HuH-7.5 (cell line): ENCODE measurements at regions not wholly inside any gene's neighbourhood (a gene's known extent, or its start where the extent isn't known, plus 50 kb on each side); places are given as distances from the start of the nearest gene placed in this dataset.
"Not testable (repeated sequence)": the region's sequence is repeated elsewhere in the genome, so short reads cannot be mapped to it uniquely, and the experiment has no call there.

Source experiments
- DNase-seq: peaks from one replicate; pipeline ENCODE4 v3.0.0; 2011; ENCODE audit warnings: low spot score

GRCh38 chr3:20552605-20553275 is 366.7 kb upstream of the SGO1 start:
- DNase-seq: no peak

DNA sequence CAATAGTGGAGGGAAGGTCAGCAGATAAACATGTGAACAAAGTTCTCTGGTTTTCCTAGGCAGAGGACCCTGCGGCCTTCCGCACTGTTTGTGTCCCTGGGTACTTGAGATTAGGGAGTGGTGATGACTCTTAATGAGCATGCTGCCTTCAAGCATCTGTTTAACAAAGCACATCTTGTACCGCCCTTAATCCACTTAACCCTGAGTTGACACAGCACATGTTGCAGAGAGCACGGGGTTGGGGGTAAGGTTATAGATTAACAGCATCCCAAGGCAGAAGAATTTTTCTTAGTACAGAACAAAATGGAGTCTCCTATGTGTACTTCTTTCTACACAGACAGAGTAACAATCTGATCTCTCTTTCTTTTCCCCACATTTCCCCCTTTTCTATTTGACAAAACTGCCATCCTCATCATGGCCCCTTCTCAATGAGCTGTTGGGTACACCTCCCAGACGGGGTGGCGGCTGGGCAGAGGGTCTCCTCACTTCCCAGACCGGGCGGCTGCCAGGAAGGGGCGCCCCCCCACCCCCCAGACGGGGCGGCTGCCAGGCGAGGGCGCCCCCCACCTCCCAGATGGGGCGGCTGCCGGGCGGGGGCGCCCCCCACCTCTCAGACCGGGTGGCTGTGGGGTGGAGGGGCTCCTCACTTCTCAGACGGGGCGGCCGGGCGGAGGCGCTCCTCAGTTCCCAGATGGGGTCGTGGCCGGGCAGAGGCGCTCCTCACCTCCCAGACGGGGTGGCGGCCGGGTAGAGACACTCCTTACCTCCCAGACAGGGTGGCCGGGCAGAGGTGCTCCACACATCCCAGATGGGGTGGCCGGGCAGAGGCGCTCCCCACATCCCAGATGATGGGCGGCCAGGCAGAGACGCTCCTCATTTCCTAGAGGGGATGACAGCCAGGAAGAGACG is 361.6 kb upstream of the SGO1 start:
- DNase-seq: not testable (repeated sequence)

- no peak for DNase-seq
Observed at GRCh38 chr3:20546636-20547035, 360.6 kb upstream of the SGO1 start.

DNA sequence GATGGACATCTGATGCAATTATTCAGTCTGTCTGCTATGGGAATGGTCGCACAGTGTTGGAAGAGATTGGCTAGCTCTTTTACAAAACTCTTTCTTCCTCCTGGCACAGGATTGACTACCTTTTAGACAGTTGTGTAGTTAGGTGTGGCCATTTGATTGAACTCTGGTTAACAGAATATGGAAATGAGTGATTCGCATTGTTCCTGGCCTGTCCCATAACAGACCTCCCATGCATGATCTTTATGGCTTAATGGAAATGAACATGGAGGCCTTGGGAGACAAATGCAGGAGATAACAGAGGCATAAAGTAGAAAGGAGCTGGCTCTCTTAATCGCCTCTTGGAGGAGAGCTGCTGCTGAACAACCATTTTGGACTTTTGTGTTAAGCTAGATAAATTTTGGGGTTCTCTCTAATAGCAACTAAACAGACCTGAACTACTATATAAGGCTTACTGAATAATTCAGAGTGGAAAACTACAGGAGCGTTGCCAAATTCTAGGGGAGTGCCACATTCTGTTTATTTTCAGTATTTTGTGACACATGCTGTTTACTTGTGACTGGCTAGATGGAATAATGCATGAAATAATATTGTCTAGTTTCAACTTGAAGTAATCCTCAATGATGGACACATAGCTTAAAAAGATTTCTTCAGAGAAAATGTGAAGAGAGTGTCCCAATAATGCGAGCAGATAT is 357.7 kb upstream of the SGO1 start:
- DNase-seq: no peak

- DNase-seq: no peak
Observed at GRCh38 chr3:20540066-20540465, 354.1 kb upstream of the SGO1 start.

DNA sequence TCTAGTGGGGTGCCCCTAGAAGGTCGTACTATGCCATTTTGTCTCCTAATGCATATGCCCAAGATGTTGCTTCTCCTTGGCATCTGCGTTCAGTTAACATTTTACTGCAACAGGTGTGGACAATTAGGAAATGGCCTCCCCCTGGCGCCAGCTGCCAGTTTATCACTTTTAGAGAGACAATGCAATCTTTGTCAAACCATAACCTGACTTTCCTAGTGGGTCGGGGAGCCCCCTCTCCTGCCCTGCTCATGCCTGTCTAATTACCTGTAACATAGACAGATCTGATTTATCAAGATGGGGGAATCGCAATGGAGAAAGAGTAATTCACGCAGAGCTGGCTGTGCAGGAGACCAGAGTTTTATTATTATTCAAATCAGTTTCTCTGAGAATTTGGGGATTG is 353.7 kb upstream of the SGO1 start:
- no peak for DNase-seq

GRCh38 chr3:20537234-20537633 is 351.2 kb upstream of the SGO1 start:
- no peak for DNase-seq

GRCh38 chr3:20529911-20530310 is 343.9 kb upstream of the SGO1 start:
- no peak for DNase-seq

DNA sequence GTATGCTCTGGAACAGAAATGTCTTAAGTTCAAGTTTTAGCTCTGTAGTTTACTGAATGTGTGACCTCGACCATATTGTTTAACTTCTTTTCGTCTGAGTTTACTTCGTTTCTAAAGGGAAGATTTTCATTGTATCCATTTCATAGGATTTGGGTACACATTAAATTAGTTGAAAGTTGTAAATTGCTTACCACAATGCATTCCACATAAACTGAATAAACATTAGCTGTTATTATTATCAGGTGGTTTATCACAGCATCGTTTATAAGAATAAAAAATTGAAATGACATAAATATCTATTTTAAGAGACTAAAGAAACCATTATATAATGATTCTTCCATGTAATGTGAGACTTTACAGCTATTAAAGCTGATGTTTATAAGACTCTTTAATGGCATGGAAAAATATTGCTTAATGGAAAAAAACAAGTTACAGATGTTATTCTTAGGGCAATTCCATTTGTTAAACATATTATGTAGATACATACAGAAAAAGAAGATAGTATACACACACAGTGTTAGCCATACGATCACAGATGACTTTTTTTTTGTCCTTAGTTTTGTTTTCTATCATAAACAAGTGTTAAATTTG is 342.3 kb upstream of the SGO1 start:
- no peak for DNase-seq

GRCh38 chr3:20527368-20527767 is 341.4 kb upstream of the SGO1 start:
- no peak for DNase-seq

GRCh38 chr3:20524328-20524727 is 338.3 kb upstream of the SGO1 start:
- no peak for DNase-seq

DNA sequence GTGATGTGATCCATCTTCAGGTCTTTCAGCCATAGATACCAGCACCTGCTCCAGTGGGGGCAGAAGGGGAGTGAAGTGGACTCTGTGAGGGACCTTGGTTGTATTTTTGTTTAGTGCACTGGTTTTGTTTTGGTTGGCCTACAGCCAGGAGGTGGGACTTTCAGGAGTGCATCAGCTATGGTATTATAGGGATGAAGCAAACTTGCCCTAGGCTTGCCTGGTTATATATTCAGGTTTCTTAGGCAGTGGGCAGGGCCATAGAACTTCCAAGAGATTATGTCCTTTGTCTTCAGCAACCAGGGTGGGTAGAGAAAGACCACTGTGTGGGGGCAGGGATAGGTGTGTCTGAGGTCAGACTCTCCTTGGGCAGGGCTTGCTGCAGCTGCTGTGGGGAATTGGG is 337.3 kb upstream of the SGO1 start:
- no peak for DNase-seq

DNA sequence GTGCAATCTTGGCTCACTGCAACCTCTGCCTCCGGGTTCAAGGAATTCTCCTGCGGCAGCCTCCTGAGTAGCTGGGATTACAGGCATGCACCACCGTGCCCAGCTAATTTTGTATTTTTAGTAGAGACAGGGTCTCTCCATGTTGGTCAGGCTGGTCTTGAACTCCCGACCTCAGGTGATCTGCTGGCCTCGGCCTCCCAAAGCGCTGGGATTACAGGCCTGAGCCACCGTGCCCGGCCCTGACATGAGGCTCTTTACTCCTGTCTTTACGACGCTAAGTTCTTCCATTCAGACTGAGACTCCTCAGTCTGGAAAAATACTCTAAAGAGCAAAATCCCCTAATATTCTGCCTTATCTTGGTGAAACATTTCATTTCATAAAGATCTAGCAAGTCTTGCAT is 331.3 kb upstream of the SGO1 start:
- not testable (repeated sequence) for DNase-seq

GRCh38 chr3:20516311-20516710 is 330.3 kb upstream of the SGO1 start:
- DNase-seq: no peak

- DNase-seq: no peak
Observed at GRCh38 chr3:20515834-20516233, 329.8 kb upstream of the SGO1 start.

DNA sequence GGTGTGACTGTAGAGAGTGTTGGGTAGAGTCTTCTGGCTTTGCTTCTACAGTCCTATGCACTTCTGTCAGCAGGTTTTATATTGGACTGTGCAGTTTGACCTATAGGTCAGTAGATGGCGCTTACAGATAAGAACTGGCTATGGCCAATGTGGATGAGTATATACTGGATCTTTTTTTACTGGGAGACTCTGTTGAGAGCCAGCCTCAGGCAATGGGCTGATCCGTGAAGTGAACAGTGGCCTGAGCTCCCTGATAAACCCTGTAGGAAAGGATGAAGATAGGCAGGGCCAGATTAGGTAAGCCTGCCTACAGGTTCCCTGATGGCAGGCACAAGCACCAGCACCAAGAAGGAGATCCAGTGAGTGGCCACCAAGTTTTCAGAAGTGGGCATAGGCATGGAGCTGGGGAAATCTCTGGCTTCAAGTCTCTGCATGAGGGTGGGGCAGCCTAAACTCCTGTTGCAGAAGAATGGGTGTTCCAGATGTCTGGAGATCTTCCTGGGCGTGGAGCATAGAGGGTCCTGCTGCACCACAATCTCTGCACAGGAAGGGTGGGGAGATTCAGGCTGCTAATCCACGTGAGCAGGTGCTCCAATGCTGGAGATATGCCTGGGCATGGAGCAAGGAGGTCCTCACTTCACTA is 326.0 kb upstream of the SGO1 start:
- peak; percentile 50 for DNase-seq

- no peak for DNase-seq
Observed at GRCh38 chr3:20510396-20510795, 324.4 kb upstream of the SGO1 start.

DNA sequence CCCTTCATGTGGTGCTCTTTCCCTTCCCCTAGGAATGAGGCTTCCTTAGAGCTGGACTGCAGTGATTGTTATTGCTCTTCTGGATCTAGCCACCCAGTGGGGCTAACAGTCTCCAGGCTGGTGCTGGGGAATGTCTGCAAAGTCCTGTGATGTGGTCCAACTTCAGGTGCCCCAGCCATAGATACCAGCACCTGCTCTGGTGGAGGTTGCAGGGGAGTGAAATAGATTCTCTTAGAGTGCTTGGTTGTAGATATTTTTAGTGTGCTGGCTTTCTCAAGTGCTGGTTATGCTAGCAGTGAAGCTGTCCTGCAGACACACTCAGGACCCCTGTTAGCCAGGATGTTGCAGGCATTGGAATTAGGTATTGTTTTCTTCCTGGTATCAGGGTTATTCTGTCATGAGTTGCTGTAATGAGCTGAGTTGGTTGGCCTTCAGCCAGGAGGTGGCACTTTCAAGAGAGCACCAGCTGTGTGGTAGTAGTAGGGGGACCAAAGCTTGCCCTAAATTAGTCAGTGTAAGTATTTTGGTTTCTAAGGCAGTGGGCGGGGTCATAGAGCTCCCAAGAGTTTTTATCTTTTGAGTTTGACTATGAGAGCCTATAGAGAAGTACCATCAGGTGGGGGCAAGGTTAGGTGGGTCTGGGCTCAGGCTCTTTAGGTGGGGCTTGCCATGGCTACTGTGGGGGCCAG is 317.5 kb upstream of the SGO1 start:
- DNase-seq: no peak

- no peak for DNase-seq
Observed at GRCh38 chr3:20490996-20491395, 305.0 kb upstream of the SGO1 start.

- DNase-seq: no peak
Observed at GRCh38 chr3:20488151-20488550, 302.1 kb upstream of the SGO1 start.

- no peak for DNase-seq
Observed at GRCh38 chr3:20484126-20484525, 298.1 kb upstream of the SGO1 start.
